Loucy (cell line): ENCODE measurements at regions not wholly inside any gene's neighbourhood (a gene's known extent, or its start where the extent isn't known, plus 50 kb on each side); places are given as distances from the start of the nearest gene placed in this dataset.

ENCODE experiments used
- H2AFZ ChIP-seq: fragments of 200-600 bp; sonication (generic); 2 replicates; pipeline ENCODE4 v1.6.0; 2016; ENCODE audit warnings: antibody characterized with exemption, mild to moderate bottlenecking, low read length, moderate library complexity
- H3F3A ChIP-seq: fragments of 200-600 bp; 2 replicates; pipeline ENCODE4 v1.6.0; 2016; ENCODE audit warnings: antibody characterized with exemption, low read depth, mild to moderate bottlenecking
- H3K27me3 ChIP-seq: fragments of 200-600 bp; sonication (generic); 2 replicates; pipeline ENCODE4 v1.6.1; 2014; ENCODE audit warnings: low read length, mild to moderate bottlenecking; ENCODE audit not compliant: insufficient read depth, poor library complexity, severe bottlenecking
- H3K36me3 ChIP-seq: fragments of 200-600 bp; sonication (generic); 2 replicates; pipeline ENCODE4 v1.6.1; 2016; ENCODE audit warnings: low read length; ENCODE audit not compliant: insufficient read depth
- H3K4me1 ChIP-seq: fragments of 200-600 bp; sonication (generic); 2 replicates; pipeline ENCODE4 v1.5.1; 2014; ENCODE audit warnings: low read length, mild to moderate bottlenecking; ENCODE audit not compliant: insufficient read depth, poor library complexity, severe bottlenecking
- H3K4me2 ChIP-seq: fragments of 200-600 bp; sonication (generic); 2 replicates; pipeline ENCODE4 v1.6.0; 2014; ENCODE audit warnings: antibody characterized with exemption, low read length, low read depth, mild to moderate bottlenecking; ENCODE audit not compliant: poor library complexity, severe bottlenecking
- H3K4me3 ChIP-seq: fragments of 200-600 bp; sonication (generic); 2 replicates; pipeline ENCODE4 v1.5.1; 2014; ENCODE audit warnings: low read length, mild to moderate bottlenecking, mixed read lengths; ENCODE audit not compliant: poor library complexity, severe bottlenecking
- H3K79me2 ChIP-seq: fragments of 200-600 bp; sonication (generic); 2 replicates; pipeline ENCODE4 v1.6.1; 2014; ENCODE audit warnings: low read length; ENCODE audit not compliant: insufficient read depth
- H3K9ac ChIP-seq: fragments of 200-600 bp; sonication (generic); 2 replicates; pipeline ENCODE4 v1.6.0; 2014; ENCODE audit warnings: mild to moderate bottlenecking, low read depth, low read length, moderate library complexity; ENCODE audit not compliant: poor library complexity, severe bottlenecking
- H3K9me2 ChIP-seq: fragments of 200-600 bp; sonication (generic); replicated peaks from 2 replicates; pipeline ENCODE4 v1.6.1; 2016; ENCODE audit warnings: low read depth, low read length, mixed read lengths
- H3K9me3 ChIP-seq: fragments of 200-600 bp; sonication (generic); 2 replicates; pipeline ENCODE4 v1.6.1; 2014; ENCODE audit warnings: mild to moderate bottlenecking, antibody characterized with exemption, low read length, low read depth; ENCODE audit not compliant: insufficient read depth
- H4K20me1 ChIP-seq: fragments of 200-600 bp; sonication (generic); 2 replicates; pipeline ENCODE4 v1.6.0; 2014; ENCODE audit warnings: antibody characterized with exemption, low read length, mild to moderate bottlenecking; ENCODE audit not compliant: insufficient read depth, poor library complexity, severe bottlenecking
- EZH2phosphoT487 ChIP-seq: fragments of 200-600 bp; IDR thresholded peaks from 2 replicates; pipeline ENCODE4 v1.6.1; 2018; ENCODE audit warnings: antibody characterized with exemption, mild to moderate bottlenecking, moderate library complexity, borderline replicate concordance
- TF ChIP-seq, protein P1 (sequence below): fragments of 200-600 bp; sonication (generic); conservative IDR thresholded peaks from 2 replicates; pipeline ENCODE4 v1.5.1; 2014; ENCODE audit warnings: mild to moderate bottlenecking, antibody characterized with exemption, low read length

DNA sequence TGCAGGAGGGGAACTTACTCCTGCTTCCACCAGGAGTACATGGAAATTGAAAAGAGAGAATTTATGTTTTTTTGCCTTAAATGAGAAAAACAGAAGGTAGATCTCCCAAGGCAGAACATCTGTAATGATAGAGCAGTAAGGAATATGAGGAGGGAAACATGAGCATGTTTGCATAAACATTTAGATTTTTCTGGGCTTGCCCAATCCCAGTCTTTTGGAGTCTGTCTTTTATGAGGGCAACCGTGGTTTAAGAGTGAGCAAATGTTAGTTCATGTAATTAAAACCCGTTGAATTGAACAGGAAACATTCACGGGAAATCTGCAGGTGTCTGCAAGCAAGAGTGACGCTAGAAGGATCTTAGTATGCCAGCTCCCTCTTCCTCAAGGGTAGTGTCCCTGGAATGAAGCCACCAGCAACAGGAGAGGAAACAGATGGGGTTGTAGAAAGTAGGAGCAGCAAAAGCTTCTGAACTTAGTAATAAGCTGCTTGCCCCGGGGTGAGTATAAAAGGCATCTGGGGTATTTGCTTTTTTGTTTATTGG lies 79.3 kb downstream of the ARF6 start:
- peak overlapping the region; percentile 25 for H3K4me3 ChIP-seq
- H2AFZ ChIP-seq: peak overlapping the region; percentile 69
- H3K27me3 ChIP-seq: no peaks in the 10 kb centered on the region
- peak overlapping the region; percentile 20 for H3K9ac ChIP-seq
- H3K9me2 ChIP-seq: no peaks in the 10 kb centered on the region
- H3F3A ChIP-seq: no peaks in the 10 kb centered on the region
- no peaks in the 10 kb centered on the region for H3K36me3 ChIP-seq
- H3K79me2 ChIP-seq: no peaks in the 10 kb centered on the region
- TF ChIP-seq, protein P1, sequence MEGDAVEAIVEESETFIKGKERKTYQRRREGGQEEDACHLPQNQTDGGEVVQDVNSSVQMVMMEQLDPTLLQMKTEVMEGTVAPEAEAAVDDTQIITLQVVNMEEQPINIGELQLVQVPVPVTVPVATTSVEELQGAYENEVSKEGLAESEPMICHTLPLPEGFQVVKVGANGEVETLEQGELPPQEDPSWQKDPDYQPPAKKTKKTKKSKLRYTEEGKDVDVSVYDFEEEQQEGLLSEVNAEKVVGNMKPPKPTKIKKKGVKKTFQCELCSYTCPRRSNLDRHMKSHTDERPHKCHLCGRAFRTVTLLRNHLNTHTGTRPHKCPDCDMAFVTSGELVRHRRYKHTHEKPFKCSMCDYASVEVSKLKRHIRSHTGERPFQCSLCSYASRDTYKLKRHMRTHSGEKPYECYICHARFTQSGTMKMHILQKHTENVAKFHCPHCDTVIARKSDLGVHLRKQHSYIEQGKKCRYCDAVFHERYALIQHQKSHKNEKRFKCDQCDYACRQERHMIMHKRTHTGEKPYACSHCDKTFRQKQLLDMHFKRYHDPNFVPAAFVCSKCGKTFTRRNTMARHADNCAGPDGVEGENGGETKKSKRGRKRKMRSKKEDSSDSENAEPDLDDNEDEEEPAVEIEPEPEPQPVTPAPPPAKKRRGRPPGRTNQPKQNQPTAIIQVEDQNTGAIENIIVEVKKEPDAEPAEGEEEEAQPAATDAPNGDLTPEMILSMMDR: no peak
- TF ChIP-seq EZH2phosphoT487: no peak
- H3K4me2 ChIP-seq: peak overlapping the region; percentile 59
- no peaks in the 10 kb centered on the region for H3K9me3 ChIP-seq
- H4K20me1 ChIP-seq: no peaks in the 10 kb centered on the region
- H3K4me1 ChIP-seq: peaks cover 36% of the 10 kb centered on the region

- Histone ChIP-seq H4K20me1 (no peaks in the 10 kb centered on the region), H3K36me3 (no peaks in the 10 kb centered on the region), H3K4me3 (peak overlapping the region; percentile 25), H3K4me1 (peaks cover 42% of the 10 kb centered on the region), H3K9me2 (no peaks in the 10 kb centered on the region), H3F3A (no peaks in the 10 kb centered on the region), H3K27me3 (no peaks in the 10 kb centered on the region), H3K9ac (peak overlapping the region; percentile 20), H3K9me3 (no peaks in the 10 kb centered on the region), H3K79me2 (no peaks in the 10 kb centered on the region), H2AFZ (peak overlapping the region; percentile 69), H3K4me2 (peak overlapping the region; percentile 59)
- TF ChIP-seq, protein P1: no peak
- TF ChIP-seq EZH2phosphoT487: no peak
These were observed 79.9 kb downstream of the ARF6 start for GRCh38 chr14:49972823-49973222.

DNA sequence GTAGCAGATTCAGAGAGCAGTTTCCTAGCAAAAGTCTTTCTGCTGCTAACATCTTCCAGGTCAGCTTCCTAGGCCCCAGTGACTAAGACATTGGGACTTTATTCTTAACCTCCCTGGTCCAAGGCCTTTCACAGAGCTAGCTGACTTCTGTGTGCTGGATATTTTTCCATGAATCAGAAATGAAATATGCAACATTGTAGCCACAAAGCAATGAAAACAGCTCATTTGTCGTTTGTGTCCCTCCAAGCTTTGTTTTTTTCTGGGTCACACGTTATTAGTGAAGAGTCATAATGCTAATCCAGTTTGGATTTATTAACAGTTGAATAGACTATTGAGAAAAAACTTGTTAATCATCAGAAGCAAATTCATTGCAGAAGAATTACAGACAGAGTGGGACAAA lies 82.4 kb downstream of the ARF6 start:
- no peak overlapping the region for H2AFZ ChIP-seq
- H3K27me3 ChIP-seq: no peaks in the 10 kb centered on the region
- no peaks in the 10 kb centered on the region for H3K79me2 ChIP-seq
- no peaks in the 10 kb centered on the region for H3K9me2 ChIP-seq
- H3K4me2 ChIP-seq: no peak overlapping the region
- peaks cover 46% of the 10 kb centered on the region for H3K4me1 ChIP-seq
- H4K20me1 ChIP-seq: no peaks in the 10 kb centered on the region
- no peaks in the 10 kb centered on the region for H3K36me3 ChIP-seq
- no peaks in the 10 kb centered on the region for H3F3A ChIP-seq
- no peak overlapping the region for H3K4me3 ChIP-seq
- TF ChIP-seq, protein P1: no peak
- H3K9me3 ChIP-seq: no peaks in the 10 kb centered on the region
- no peak overlapping the region for H3K9ac ChIP-seq
